Nephron progenitor cell (in vitro differentiated cells): ENCODE measurements at regions not wholly inside any gene's neighbourhood (a gene's known extent, or its start where the extent isn't known, plus 50 kb on each side); places are given as distances from the start of the nearest gene placed in this dataset.

ENCODE experiments used
- DNase-seq: peaks from one replicate; pipeline ENCODE4 v3.0.0; 2021
- H3K27ac Mint-ChIP-seq: 2 replicates; pipeline ENCODE4 v1.8.0; 2021; ENCODE audit warnings: mild to moderate bottlenecking, moderate library complexity, mixed read lengths
- H3K27me3 Mint-ChIP-seq: 2 replicates; pipeline ENCODE4 v1.8.0; 2021; ENCODE audit warnings: mild to moderate bottlenecking, low read depth, mixed read lengths; ENCODE audit not compliant: poor library complexity
- H3K36me3 Mint-ChIP-seq: 2 replicates; pipeline ENCODE4 v1.8.0; 2021; ENCODE audit warnings: low read depth, mixed read lengths
- H3K4me1 Mint-ChIP-seq: 2 replicates; pipeline ENCODE4 v1.8.0; 2021; ENCODE audit warnings: mixed read lengths
- H3K4me3 Mint-ChIP-seq: 2 replicates; pipeline ENCODE4 v1.8.0; 2021; ENCODE audit warnings: mild to moderate bottlenecking, moderate library complexity, mixed read lengths
- H3K9me3 Mint-ChIP-seq: 2 replicates; pipeline ENCODE4 v1.8.0; 2021; ENCODE audit warnings: mild to moderate bottlenecking, moderate library complexity, mixed read lengths
- TF ChIP-seq, protein P1 (sequence below): fragments of 200-600 bp; sonication (generic); IDR thresholded peaks from 2 replicates; pipeline ENCODE4 v1.5.0; 2021; ENCODE audit warnings: antibody characterized with exemption

DNA sequence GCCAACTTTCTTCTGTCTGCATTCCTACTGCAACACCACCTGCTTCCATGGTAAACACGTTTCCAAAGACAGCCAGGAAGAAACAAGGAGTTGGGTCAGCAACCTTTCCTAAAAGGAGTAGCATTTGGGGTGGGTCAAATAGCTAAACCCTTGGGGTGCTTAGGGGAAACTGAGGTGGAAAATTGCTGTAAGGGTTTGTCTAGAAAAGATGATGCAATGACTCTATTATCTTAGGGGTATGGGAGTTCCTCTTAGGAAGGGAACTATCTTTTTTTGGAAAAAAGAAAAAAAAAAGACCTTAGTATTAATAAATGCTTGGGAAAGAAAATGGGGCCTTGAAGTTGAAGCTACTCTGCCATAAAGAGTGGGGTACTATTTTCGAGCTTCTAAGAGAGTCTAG, 86.1 kb upstream of the POMGNT2 start:
- peaks cover 8% of the 10 kb centered on the region for H3K9me3 Mint-ChIP-seq
- H3K36me3 Mint-ChIP-seq: no peaks in the 10 kb centered on the region
- DNase-seq: no peak
- TF ChIP-seq, protein P1, sequence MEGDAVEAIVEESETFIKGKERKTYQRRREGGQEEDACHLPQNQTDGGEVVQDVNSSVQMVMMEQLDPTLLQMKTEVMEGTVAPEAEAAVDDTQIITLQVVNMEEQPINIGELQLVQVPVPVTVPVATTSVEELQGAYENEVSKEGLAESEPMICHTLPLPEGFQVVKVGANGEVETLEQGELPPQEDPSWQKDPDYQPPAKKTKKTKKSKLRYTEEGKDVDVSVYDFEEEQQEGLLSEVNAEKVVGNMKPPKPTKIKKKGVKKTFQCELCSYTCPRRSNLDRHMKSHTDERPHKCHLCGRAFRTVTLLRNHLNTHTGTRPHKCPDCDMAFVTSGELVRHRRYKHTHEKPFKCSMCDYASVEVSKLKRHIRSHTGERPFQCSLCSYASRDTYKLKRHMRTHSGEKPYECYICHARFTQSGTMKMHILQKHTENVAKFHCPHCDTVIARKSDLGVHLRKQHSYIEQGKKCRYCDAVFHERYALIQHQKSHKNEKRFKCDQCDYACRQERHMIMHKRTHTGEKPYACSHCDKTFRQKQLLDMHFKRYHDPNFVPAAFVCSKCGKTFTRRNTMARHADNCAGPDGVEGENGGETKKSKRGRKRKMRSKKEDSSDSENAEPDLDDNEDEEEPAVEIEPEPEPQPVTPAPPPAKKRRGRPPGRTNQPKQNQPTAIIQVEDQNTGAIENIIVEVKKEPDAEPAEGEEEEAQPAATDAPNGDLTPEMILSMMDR: no peak
- no peak overlapping the region for H3K4me3 Mint-ChIP-seq
- H3K4me1 Mint-ChIP-seq: no peaks in the 10 kb centered on the region
- no peak overlapping the region for H3K27ac Mint-ChIP-seq
- H3K27me3 Mint-ChIP-seq: peaks cover 20% of the 10 kb centered on the region

DNA sequence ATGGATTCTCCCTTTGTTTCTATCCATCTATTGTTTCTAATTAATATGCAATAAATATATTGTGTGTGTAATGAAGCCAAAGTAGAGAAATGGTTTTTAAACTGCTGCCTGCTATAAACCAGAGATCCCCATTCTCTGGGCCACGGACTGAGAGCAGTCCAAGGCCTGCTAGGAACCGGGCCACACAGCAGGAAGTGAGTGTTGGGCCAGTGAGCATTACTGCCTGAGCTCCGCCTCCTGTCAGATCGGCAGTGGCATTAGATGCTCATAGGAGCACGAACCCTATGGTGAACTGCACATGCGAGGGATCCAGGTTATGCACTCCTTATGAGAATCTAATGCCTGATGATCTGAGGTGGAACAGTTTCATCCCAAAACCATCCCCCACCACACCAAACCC, 85.2 kb upstream of the POMGNT2 start:
- Mint-ChIP-seq H3K27me3 (peaks cover 21% of the 10 kb centered on the region), H3K9me3 (peaks cover 8% of the 10 kb centered on the region), H3K4me1 (no peaks in the 10 kb centered on the region), H3K36me3 (no peaks in the 10 kb centered on the region), H3K27ac (no peak overlapping the region), H3K4me3 (no peak overlapping the region)
- TF ChIP-seq, protein P1: no peak
- no peak for DNase-seq

DNA sequence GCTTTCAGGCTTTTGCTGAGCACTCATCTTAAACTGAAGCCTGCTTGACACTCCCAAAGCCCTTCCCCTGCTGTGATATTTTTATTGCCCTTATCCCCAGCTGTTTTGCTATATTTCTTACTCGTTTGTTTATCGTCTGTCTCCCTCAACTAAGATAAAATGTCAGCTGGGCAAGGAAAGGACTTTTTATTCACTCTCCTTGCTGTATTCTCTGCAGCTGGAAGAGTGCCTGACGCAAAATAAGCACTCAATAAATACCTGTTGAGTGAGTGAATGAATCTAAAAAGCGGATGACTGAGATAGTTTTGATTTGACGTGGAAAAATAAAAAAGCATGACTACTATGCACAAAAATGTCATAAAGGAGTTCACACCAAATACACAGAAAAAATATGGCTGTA, 84.8 kb upstream of the POMGNT2 start:
- peaks cover 25% of the 10 kb centered on the region for H3K27me3 Mint-ChIP-seq
- peaks cover 8% of the 10 kb centered on the region for H3K9me3 Mint-ChIP-seq
- H3K27ac Mint-ChIP-seq: no peak overlapping the region
- TF ChIP-seq, protein P1: no peak
- DNase-seq: no peak
- no peaks in the 10 kb centered on the region for H3K36me3 Mint-ChIP-seq
- no peak overlapping the region for H3K4me3 Mint-ChIP-seq
- no peaks in the 10 kb centered on the region for H3K4me1 Mint-ChIP-seq

DNA sequence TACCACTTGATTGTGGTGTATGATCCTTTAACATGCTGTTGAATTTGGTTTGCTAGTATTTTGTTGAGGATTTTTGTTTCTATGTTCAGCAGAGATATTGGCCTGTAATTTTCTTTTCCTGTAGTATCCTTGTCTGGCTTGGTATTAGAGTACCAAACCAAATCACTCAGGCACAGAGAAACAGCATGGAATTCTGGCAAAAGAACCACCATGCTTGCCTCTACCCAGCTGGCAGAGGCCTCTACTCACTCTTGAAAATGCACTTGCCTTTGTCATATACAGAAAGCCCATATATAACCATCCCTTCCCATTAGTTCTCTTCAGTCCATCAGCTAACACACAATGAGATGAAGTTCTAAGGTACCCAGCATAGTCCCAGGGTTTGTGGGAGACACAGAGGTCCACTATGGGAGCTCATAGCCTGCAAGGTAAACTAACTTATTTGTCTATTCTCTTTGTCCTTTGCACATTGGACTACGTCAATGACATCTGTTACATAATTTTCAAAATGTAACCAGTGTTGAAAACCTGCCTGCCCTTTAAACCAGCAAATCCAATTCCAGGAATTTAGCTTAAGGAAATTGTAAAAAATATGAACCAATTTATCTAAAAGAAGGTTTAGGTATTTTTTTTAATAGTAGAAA, 82.1 kb upstream of the POMGNT2 start:
- Mint-ChIP-seq H3K4me3 (no peak overlapping the region), H3K27me3 (peaks cover 18% of the 10 kb centered on the region), H3K27ac (no peak overlapping the region), H3K4me1 (no peaks in the 10 kb centered on the region), H3K9me3 (peaks cover 8% of the 10 kb centered on the region), H3K36me3 (no peaks in the 10 kb centered on the region)
- TF ChIP-seq, protein P1: no peak
- DNase-seq: no peak

DNA sequence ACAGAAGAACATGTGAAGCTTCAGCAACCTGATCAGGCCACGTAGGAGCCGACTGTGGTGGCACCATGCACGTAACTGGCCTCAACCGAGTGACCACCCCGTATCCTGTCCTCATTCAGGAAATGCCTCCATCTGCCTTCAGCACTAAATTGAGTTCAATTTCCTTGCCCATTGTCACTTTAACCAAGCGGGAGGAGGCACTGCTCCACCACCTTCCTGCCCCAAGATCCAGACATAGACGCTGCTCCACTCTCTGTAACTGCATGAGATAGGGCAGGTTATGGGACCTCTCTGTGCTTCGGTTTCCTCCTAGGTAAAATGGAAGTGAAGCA, 80.1 kb upstream of the POMGNT2 start:
- Mint-ChIP-seq H3K9me3 (peaks cover 5% of the 10 kb centered on the region), H3K4me1 (peaks cover 4% of the 10 kb centered on the region), H3K36me3 (no peaks in the 10 kb centered on the region), H3K4me3 (no peak overlapping the region), H3K27me3 (peaks cover 18% of the 10 kb centered on the region), H3K27ac (no peak overlapping the region)
- DNase-seq: no peak
- TF ChIP-seq, protein P1: no peak

DNA sequence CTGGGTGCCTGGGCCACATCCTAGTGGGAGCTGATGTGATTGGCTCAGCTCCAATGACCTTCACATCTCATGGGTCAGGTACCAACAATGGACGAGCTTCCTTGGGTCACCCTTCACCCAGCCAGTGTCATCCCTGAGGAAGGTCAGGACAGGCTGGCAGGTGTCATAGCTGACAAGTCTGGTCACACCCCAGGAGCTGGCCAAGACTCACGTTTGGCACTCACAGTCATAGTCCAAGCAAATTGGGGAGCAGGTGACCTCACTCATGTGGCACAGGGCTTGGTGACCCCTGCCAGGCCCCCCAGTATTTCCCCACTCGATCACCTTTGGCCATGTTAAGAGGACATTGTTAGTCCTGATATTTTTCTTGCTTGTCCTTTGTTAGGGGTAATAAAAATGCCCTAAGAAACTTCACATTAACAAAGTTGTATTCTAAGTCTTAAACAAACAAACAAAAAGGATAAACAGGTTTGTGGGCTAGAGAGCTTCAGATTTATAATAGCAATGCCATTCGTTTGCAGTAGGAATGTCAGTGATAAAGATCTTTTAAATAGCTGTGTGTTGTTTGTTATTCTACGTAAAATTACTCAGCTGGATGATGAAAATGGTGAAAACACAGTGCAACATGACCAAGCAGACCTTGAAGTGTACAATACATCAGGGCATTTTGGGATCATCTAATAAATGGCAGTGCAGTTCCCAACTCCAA, 79.5 kb upstream of the POMGNT2 start:
- no peak for DNase-seq
- Mint-ChIP-seq H3K27me3 (peaks cover 17% of the 10 kb centered on the region), H3K36me3 (no peaks in the 10 kb centered on the region), H3K4me3 (no peak overlapping the region), H3K27ac (no peak overlapping the region), H3K9me3 (peaks cover under 1% of the 10 kb centered on the region), H3K4me1 (peaks cover 9% of the 10 kb centered on the region)
- TF ChIP-seq, protein P1: no peak
